Heart right ventricle (tissue), 16 donors: ENCODE measurements at regions not wholly inside any gene's neighbourhood (a gene's known extent, or its start where the extent isn't known, plus 50 kb on each side); places are given as distances from the start of the nearest gene placed in this dataset.

Experiments used
- ATAC-seq, 8 donors: fragments of 200-7000 bp; cut with Tn5 transposase; one replicate each; pipeline ENCODE4 v1.9.1; 2020; ENCODE audit warnings: mild to moderate bottlenecking in 8 of 8, moderate library complexity in 8 of 8, moderate number of reproducible peaks in 1 of 8
- DNase-seq, 2 donors: peaks; one replicate each; pipeline ENCODE4 v3.0.0-alpha.2; 2020
- H3K27ac ChIP-seq, 10 donors: fragments of 200-600 bp; sonication (generic) in 2 of 10; one replicate each; pipeline versions ENCODE4 v1.5.0 to v1.8.0; 2020 to 2022; ENCODE audit warnings: mild to moderate bottlenecking in 3 of 10
- H3K27me3 ChIP-seq, 7 donors: fragments of 200-600 bp; one replicate each; pipeline ENCODE4 v1.8.0; 2021 to 2022; ENCODE audit warnings: mild to moderate bottlenecking in 2 of 7
- H3K36me3 ChIP-seq, 9 donors: fragments of 200-600 bp; sonication (generic) in 1 of 9; one replicate each; pipeline versions ENCODE4 v1.5.0 to v1.8.0; 2020 to 2022; ENCODE audit warnings: mild to moderate bottlenecking in 2 of 9
- H3K4me1 ChIP-seq, 9 donors: fragments of 200-600 bp; sonication (generic) in 1 of 9; one replicate each; pipeline versions ENCODE4 v1.5.0 to v1.8.0; 2020 to 2022; ENCODE audit warnings: mild to moderate bottlenecking in 4 of 9
- H3K4me3 ChIP-seq, 10 donors: fragments of 200-600 bp; sonication (generic) in 2 of 10; one replicate each; pipeline versions ENCODE4 v1.5.0 to v1.8.0; 2020 to 2022; ENCODE audit warnings: mild to moderate bottlenecking in 7 of 10, moderate library complexity in 2 of 10
- H3K9me3 ChIP-seq, 11 donors: fragments of 200-600 bp in 10 of 11; sonication (generic) in 2 of 11; one replicate each; pipeline versions ENCODE4 v1.5.0 to v1.8.0; 2013 to 2022; ENCODE audit warnings: mild to moderate bottlenecking in 2 of 11, control low read depth in 1 of 11, moderate library complexity in 1 of 11
- WGBS, 2 donors: extraction: QIAGEN DNeasy Blood & Tissue Kit; methylation state at CpG; one replicate each; pipeline ENCODE4 v1.1.7; 2013; ENCODE audit warnings: inconsistent platforms in 1 of 2; 5-methylcytosine and 5-hydroxymethylcytosine counted together
- intact Hi-C, 10 donors: fragments of 100-400 bp; cut with DNase I; formaldehyde crosslinking; loops; one replicate each; pipeline versions ENCODE4 v1.11.1 to v1.14.2; 2022
- TF ChIP-seq, protein P1 (sequence below), 9 donors: fragments of 200-600 bp; sonication (generic) in 2 of 9; IDR thresholded peaks; one replicate each; pipeline versions ENCODE4 v1.5.0 to v1.8.0; 2021 to 2022; ENCODE audit warnings: antibody characterized with exemption in 9 of 9, mild to moderate bottlenecking in 5 of 9, moderate library complexity in 1 of 9
- donor health status: Arrhythmogenic right ventricular cardiomyopathy.
- donor health status: ischemic (EF 13 %, LVEDD 7.1; RV severe dilation, severe dysfunction).
- donor health status: healthy with polysubstance abuse.
- donor health status: DM: no; HTN: yes; CAD: no.
- donor health status: DM: no; HTN: no; CAD: no.
- donor health status: ischemic (EF 25% LVEDD 6.9; RV normal size, moderate dysfunction).
- donor health status: ischemic (EF 25% LVEDD 5.7; RV mildly dilated, moderate dysfunction).
- donor health status: healthy.
- donor health status: DM: yes; HTN: yes; CAD: no.
- donor health status: Ischemic cardiomyopathy.
- donor health status: ischemic (EF 35%, LVEDD 5.7; RV mildly dilated, moderate dysfunction).
- donor health status: nonischemic (EF 11% LVEDD 7.7; RV severe dilation, severe dysfunction).
- donor health status: DM: yes; HTN: yes; CAD: no.
- donor health status: PGD.
- donor health status: ischemic (EF 29% LVEDD 5.4; RV normal size, mild dysfunction).
- donor health status: nonischemic (EF 23%, LVEDD 6.1; RV moderate dilation, normal function).

DNA sequence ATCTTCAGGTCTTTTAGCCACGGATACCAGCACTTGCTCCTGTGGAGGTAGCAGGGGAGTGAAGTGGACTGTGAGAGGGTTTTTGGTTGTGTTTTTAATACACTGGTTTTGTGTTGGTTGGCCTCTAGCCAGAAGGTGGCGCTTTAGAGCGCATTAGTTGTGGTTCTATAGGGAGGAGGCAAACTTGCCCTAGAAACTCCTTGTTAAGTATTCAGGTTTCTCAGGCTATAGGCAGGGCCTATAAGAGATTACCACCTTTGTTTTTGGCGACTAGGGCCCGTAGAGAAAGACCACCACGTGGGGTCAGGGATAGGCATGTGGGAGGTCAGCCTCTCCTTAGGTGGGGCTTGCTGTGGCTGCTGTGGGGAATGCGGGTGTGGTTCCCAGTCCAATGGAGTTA lies 221.6 kb upstream of the SPANXN4 start:
- no peaks in the 10 kb centered on the region for H3K36me3 ChIP-seq
- no peak for DNase-seq
- TF ChIP-seq, protein P1, sequence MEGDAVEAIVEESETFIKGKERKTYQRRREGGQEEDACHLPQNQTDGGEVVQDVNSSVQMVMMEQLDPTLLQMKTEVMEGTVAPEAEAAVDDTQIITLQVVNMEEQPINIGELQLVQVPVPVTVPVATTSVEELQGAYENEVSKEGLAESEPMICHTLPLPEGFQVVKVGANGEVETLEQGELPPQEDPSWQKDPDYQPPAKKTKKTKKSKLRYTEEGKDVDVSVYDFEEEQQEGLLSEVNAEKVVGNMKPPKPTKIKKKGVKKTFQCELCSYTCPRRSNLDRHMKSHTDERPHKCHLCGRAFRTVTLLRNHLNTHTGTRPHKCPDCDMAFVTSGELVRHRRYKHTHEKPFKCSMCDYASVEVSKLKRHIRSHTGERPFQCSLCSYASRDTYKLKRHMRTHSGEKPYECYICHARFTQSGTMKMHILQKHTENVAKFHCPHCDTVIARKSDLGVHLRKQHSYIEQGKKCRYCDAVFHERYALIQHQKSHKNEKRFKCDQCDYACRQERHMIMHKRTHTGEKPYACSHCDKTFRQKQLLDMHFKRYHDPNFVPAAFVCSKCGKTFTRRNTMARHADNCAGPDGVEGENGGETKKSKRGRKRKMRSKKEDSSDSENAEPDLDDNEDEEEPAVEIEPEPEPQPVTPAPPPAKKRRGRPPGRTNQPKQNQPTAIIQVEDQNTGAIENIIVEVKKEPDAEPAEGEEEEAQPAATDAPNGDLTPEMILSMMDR (IDR thresholded peaks at IDR 0.05) = no peak
- no peak overlapping the region for H3K4me3 ChIP-seq
- intact Hi-C loops = no loop called here
- peaks cover 0 to 7% (median 0%) of the 10 kb centered on the region in 11 donors for H3K9me3 ChIP-seq
- no peak for ATAC-seq
- H3K4me1 ChIP-seq = no peaks in the 10 kb centered on the region
- H3K27me3 ChIP-seq = no peaks in the 10 kb centered on the region
- 74 to 76% methylated on average over 6 to 7 of the region's 7 CpGs for WGBS, 2 donors
- H3K27ac ChIP-seq = no peak overlapping the region

DNA sequence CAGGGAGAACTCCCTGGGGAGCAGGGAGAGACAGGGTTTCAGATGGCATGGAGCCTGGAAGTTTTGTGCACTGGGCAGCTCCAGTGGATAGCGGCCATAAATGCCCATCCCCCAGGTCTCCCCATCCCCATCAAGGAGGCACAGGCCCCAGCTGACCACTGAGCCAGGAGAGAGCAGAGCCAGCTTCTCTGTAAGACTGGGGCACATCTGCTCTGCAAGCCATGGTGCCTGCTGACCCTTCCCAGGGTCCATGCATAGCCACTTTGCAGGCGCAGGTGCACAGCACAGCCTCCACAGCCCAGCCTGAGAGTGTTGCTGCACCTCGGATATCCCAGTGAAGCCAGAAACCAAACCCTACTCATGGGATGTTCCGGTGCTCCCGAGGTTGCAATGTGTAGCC lies 206.3 kb upstream of the SPANXN4 start:
- ATAC-seq = peak in 1 of 8 donors; percentile 28
- 89 to 94% methylated on average over 4 to 5 of the region's 5 CpGs for WGBS, 2 donors

DNA sequence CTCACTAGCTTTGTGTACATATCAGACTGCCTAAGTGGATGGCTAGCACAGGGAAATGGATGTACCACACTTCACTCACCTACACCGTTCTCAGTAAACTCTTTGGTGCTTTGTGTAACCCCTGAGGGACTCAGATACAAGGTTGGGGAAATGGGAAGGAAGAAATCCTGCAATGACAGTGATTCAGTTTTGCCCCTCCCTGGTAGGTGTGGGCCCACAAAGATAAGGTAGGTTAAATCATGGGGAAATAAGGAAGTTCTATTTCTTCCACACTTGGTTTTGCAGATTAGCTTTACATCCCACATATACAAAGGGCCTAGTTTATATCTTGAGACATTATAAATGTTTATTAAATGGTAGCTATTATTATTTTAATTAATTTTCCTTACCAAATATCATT lies 197.6 kb upstream of the SPANXN4 start:
- ATAC-seq = no peak
- Histone ChIP-seq H3K4me3 (no peak overlapping the region), H3K9me3 (no peaks in the 10 kb centered on the region), H3K27ac (no peak overlapping the region), H3K27me3 (no peaks in the 10 kb centered on the region), H3K4me1 (no peaks in the 10 kb centered on the region), H3K36me3 (no peaks in the 10 kb centered on the region)
- intact Hi-C loops = no loop called here
- TF ChIP-seq, protein P1 (IDR thresholded peaks at IDR 0.05) = no peak
- WGBS, 2 donors = 61 to 69% methylated on average over 1 of the region's 1 CpG
- DNase-seq = no peak

More for the DNA sequence above, 206.3 kb upstream of the SPANXN4 start:
- TF ChIP-seq, protein P1 (IDR thresholded peaks at IDR 0.05) = no peak
- Histone ChIP-seq H3K9me3 (peaks cover 0 to 6% (median 0%) of the 10 kb centered on the region in 11 donors), H3K27me3 (no peaks in the 10 kb centered on the region), H3K4me1 (no peaks in the 10 kb centered on the region), H3K36me3 (no peaks in the 10 kb centered on the region), H3K27ac (no peak overlapping the region), H3K4me3 (no peak overlapping the region)
- intact Hi-C loops = no loop called here
- DNase-seq = no peak

DNA sequence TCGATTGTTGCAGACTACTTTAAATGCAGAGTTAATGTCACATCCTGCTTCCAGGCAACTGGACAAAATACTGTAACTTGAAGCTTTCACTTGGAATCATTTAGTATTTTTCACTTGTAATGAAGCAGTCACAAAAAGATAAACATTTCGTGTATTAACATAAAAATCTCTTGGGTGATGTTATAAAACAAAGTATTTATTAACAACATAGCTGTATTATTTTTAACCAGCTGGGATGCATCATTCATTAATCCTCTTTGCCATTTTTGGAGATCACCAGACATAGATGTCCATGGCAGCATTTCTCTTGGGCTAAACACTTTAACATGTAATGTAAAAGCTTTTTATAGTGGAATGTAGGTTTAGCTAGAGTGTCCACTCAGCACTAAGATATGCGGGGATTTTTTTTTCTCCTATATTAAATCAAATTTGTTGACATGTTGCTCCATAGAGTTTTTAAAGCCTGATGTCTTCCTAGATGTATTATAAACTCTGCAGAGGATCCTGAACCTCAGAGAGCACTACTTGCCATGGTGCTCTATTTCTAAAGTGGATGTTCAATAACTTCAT lies 193.7 kb upstream of the SPANXN4 start:
- ATAC-seq (no peak), DNase-seq (no peak)
- H3K36me3 ChIP-seq = no peaks in the 10 kb centered on the region
- H3K27me3 ChIP-seq = no peaks in the 10 kb centered on the region
- 65 to 66% methylated on average over 3 of the region's 3 CpGs for WGBS, 2 donors
- intact Hi-C loops = no loop called here
- no peak overlapping the region for H3K4me3 ChIP-seq
- TF ChIP-seq, protein P1 (IDR thresholded peaks at IDR 0.05) = no peak
- H3K9me3 ChIP-seq = no peaks in the 10 kb centered on the region
- H3K27ac ChIP-seq = no peak overlapping the region
- no peaks in the 10 kb centered on the region for H3K4me1 ChIP-seq
